Type B pancreatic cell (in vitro differentiated cells): ENCODE measurements at regions not wholly inside any gene's neighbourhood (a gene's known extent, or its start where the extent isn't known, plus 50 kb on each side); places are given as distances from the start of the nearest gene placed in this dataset.

Source experiments
- DNase-seq: peaks from one replicate; pipeline ENCODE4 v3.0.0; 2021; ENCODE audit warnings: mixed read lengths; ENCODE audit not compliant: unreplicated experiment; ENCODE audit errors: extremely low spot score
- H3K27ac Mint-ChIP-seq: 2 replicates; pipeline ENCODE4 v1.8.0; 2021; ENCODE audit warnings: mild to moderate bottlenecking, mixed read lengths
- H3K27me3 Mint-ChIP-seq: 2 replicates; pipeline ENCODE4 v1.8.0; 2021; ENCODE audit warnings: mixed read lengths
- H3K36me3 Mint-ChIP-seq: 2 replicates; pipeline ENCODE4 v1.8.0; 2021; ENCODE audit warnings: mixed read lengths
- H3K4me1 Mint-ChIP-seq: one replicate; pipeline ENCODE4 v1.8.0; 2021; ENCODE audit warnings: mixed read lengths; ENCODE audit not compliant: unreplicated experiment
- H3K4me3 Mint-ChIP-seq: 2 replicates; pipeline ENCODE4 v1.8.0; 2021; ENCODE audit warnings: mild to moderate bottlenecking, mixed read lengths
- H3K9me3 Mint-ChIP-seq: 2 replicates; pipeline ENCODE4 v1.8.0; 2021; ENCODE audit warnings: mixed read lengths
- CTCF ChIP-seq: fragments of 200-600 bp; sonication (generic); conservative IDR thresholded peaks from 2 replicates; pipeline ENCODE4 v1.5.0; 2021; ENCODE audit warnings: antibody characterized with exemption, mild to moderate bottlenecking

- peak overlapping the region; percentile 44 for H3K4me3 Mint-ChIP-seq
- no peak for DNase-seq
- H3K27me3 Mint-ChIP-seq: no peaks in the 10 kb centered on the region
- no peak overlapping the region for H3K27ac Mint-ChIP-seq
- no peak for TF ChIP-seq CTCF
- H3K9me3 Mint-ChIP-seq: no peaks in the 10 kb centered on the region
- H3K36me3 Mint-ChIP-seq: peaks cover 4% of the 10 kb centered on the region
- H3K4me1 Mint-ChIP-seq: peaks cover 61% of the 10 kb centered on the region
Observed at GRCh38 chr14:100391173-100391572, 68.0 kb downstream of the SLC25A47 start.

GRCh38 chr14:100391724-100392123 is 68.6 kb downstream of the SLC25A47 start:
- Mint-ChIP-seq H3K9me3 (no peaks in the 10 kb centered on the region), H3K27ac (no peak overlapping the region), H3K27me3 (no peaks in the 10 kb centered on the region), H3K4me3 (peak overlapping the region; percentile 21), H3K36me3 (peaks cover 4% of the 10 kb centered on the region), H3K4me1 (peaks cover 64% of the 10 kb centered on the region)
- no peak for DNase-seq
- TF ChIP-seq CTCF: no peak

- TF ChIP-seq CTCF: no peak
- H3K27ac Mint-ChIP-seq: no peak overlapping the region
Observed at GRCh38 chr14:100392356-100392755, 69.2 kb downstream of the SLC25A47 start.

GRCh38 chr14:100393362-100393761 is 70.2 kb downstream of the SLC25A47 start:
- DNase-seq: no peak
- no peak for TF ChIP-seq CTCF
- peaks cover 9% of the 10 kb centered on the region for H3K36me3 Mint-ChIP-seq
- peaks cover 71% of the 10 kb centered on the region for H3K4me1 Mint-ChIP-seq
- peak overlapping the region; percentile 75 for H3K27ac Mint-ChIP-seq
- H3K27me3 Mint-ChIP-seq: no peaks in the 10 kb centered on the region
- H3K9me3 Mint-ChIP-seq: no peaks in the 10 kb centered on the region
- H3K4me3 Mint-ChIP-seq: no peak overlapping the region

More at GRCh38 chr14:100392356-100392755, 69.2 kb downstream of the SLC25A47 start:
- Mint-ChIP-seq H3K4me3 (peak overlapping the region; percentile 22), H3K27me3 (no peaks in the 10 kb centered on the region), H3K9me3 (no peaks in the 10 kb centered on the region), H3K4me1 (peaks cover 70% of the 10 kb centered on the region), H3K36me3 (peaks cover 7% of the 10 kb centered on the region)
- DNase-seq: no peak

- DNase-seq: no peak
- no peaks in the 10 kb centered on the region for H3K27me3 Mint-ChIP-seq
- H3K4me3 Mint-ChIP-seq: no peak overlapping the region
- no peaks in the 10 kb centered on the region for H3K9me3 Mint-ChIP-seq
- no peak overlapping the region for H3K27ac Mint-ChIP-seq
- H3K4me1 Mint-ChIP-seq: peaks cover 70% of the 10 kb centered on the region
- peaks cover 9% of the 10 kb centered on the region for H3K36me3 Mint-ChIP-seq
- TF ChIP-seq CTCF: no peak
Observed at GRCh38 chr14:100393906-100394732, 71.0 kb downstream of the SLC25A47 start.
